ENCODE measurements at regions not wholly inside any gene's neighbourhood (a gene's known extent, or its start where the extent isn't known, plus 50 kb on each side); places are given as distances from the start of the nearest gene placed in this dataset.

- no peak overlapping the region for H2AFZ ChIP-seq (ENCODE audit: low read depth, low read length, poor library complexity, severe bottlenecking)
- ChIA-PET CTCF (no interaction called here), POLR2A (no interaction called here), RAD21 (ENCODE audit: low non-redundant PET in 1 of 2, low total read pairs in 2 of 2, uncharacterized antibody in 2 of 2, unreplicated experiment in 2 of 2) (no interaction called here)
- DNase-seq (ENCODE audit: low read depth, low spot score): no peak
- TF ChIP-seq CTCF (IDR thresholded peaks at IDR 0.05 in 2 of 3, conservative IDR thresholded peaks at IDR 0.05 in 1 of 3; ENCODE audit: borderline replicate concordance in 1 of 3, insufficient read depth in 1 of 3, low read depth in 2 of 3, low read length in 2 of 3) (no peak), REST (IDR thresholded peaks at IDR 0.05; ENCODE audit: low read depth) (no peak), CBX3 (IDR thresholded peaks at IDR 0.05; ENCODE audit: low read depth) (no peak), ATF3 (IDR thresholded peaks at IDR 0.05) (no peak), RAD21 (IDR thresholded peaks at IDR 0.05; ENCODE audit: low read depth) (no peak), ZNF274 (IDR thresholded peaks at IDR 0.05; ENCODE audit: low read depth, low read length) (no peak)
- no peaks in the 10 kb centered on the region for H3K27me3 ChIP-seq (ENCODE audit: insufficient read depth, low read length)
- no peak overlapping the region for H3K4me2 ChIP-seq (ENCODE audit: low read length)
- no peaks in the 10 kb centered on the region for H3K36me3 ChIP-seq (ENCODE audit: control insufficient read depth in 1 of 2, insufficient read depth in 2 of 2, low read length in 2 of 2)
- no peaks in the 10 kb centered on the region for H3K9me2 ChIP-seq (ENCODE audit: insufficient read depth)
- H3K9ac ChIP-seq (ENCODE audit: low read length): no peak overlapping the region
- H3K4me3 ChIP-seq (replicated peaks in 1 of 2; ENCODE audit: low read depth in 1 of 2, low read length in 2 of 2): no peak overlapping the region
- no peaks in the 10 kb centered on the region for H4K20me1 ChIP-seq (ENCODE audit: insufficient read depth)
- intact Hi-C loops (cut with micrococcal nuclease): no loop called here
- no peaks in the 10 kb centered on the region for H3K4me1 ChIP-seq (ENCODE audit: control insufficient read depth in 1 of 2, insufficient read depth in 2 of 2, low read length in 2 of 2)
- no peaks in the 10 kb centered on the region for H3K9me3 ChIP-seq (ENCODE audit: control insufficient read depth in 1 of 2, insufficient read depth in 1 of 2, low read depth in 1 of 2, low read length in 2 of 2)
- no peak for ATAC-seq
- no peaks in the 10 kb centered on the region for H3K79me2 ChIP-seq (ENCODE audit: insufficient read depth, low read length)
- no TSS peak for BruUV-seq (replicated peaks)
- no peak overlapping the region for H3K27ac ChIP-seq (ENCODE audit: low read depth, low read length)
These were observed 218.2 kb downstream of the BCHE start for GRCh38 chr3:165619069-165619468.
